Activated T-cell treated with anti-CD3 and anti-CD28 coated beads, Interleukin-2, amount 50 U/mL, for 72 hours (primary cell): ENCODE measurements at regions not wholly inside any gene's neighbourhood (a gene's known extent, or its start where the extent isn't known, plus 50 kb on each side); places are given as distances from the start of the nearest gene placed in this dataset.
"Not testable (repeated sequence)": the region's sequence is repeated elsewhere in the genome, so short reads cannot be mapped to it uniquely, and the experiment has no call there.

ENCODE experiments used
- ATAC-seq, 2 donors: fragments of 150-1000 bp; cut with Tn5 transposase; replicated peaks in 1 of 2; 2 replicates each; pipeline ENCODE4 v1.10.0; 2021; ENCODE audit warnings: moderate library complexity in 2 of 2, mild to moderate bottlenecking in 1 of 2
- DNase-seq, 2 donors: peaks; one replicate each; pipeline ENCODE4 v3.0.0; 2021 to 2022; ENCODE audit warnings: mixed read lengths in 1 of 2
- H3K27ac Mint-ChIP-seq: one replicate; pipeline ENCODE4 v1.8.0; 2022; ENCODE audit warnings: mild to moderate bottlenecking, moderate library complexity, mixed read lengths
- H3K27me3 Mint-ChIP-seq: one replicate; pipeline ENCODE4 v1.8.0; 2022; ENCODE audit warnings: low read depth, mixed read lengths
- H3K36me3 Mint-ChIP-seq, 2 donors: one replicate each; pipeline ENCODE4 v1.8.0; 2022; ENCODE audit warnings: mixed read lengths in 2 of 2, mild to moderate bottlenecking in 1 of 2; ENCODE audit not compliant: insufficient read depth in 2 of 2
- H3K4me1 Mint-ChIP-seq: one replicate; pipeline ENCODE4 v1.8.0; 2022; ENCODE audit warnings: low read depth, mixed read lengths
- H3K4me3 Mint-ChIP-seq, 2 donors: one replicate each; pipeline ENCODE4 v1.8.0; 2022; ENCODE audit warnings: mild to moderate bottlenecking in 2 of 2, mixed read lengths in 2 of 2, moderate library complexity in 2 of 2
- H3K9me3 Mint-ChIP-seq, 2 donors: one replicate each; pipeline ENCODE4 v1.8.0; 2022; ENCODE audit warnings: mixed read lengths in 2 of 2

- Mint-ChIP-seq H3K27me3 (peaks cover 9% of the 10 kb centered on the region), H3K27ac (no peak overlapping the region), H3K4me3 (no peak overlapping the region), H3K9me3 (no peaks in the 10 kb centered on the region), H3K36me3 (no peaks in the 10 kb centered on the region), H3K4me1 (no peaks in the 10 kb centered on the region)
- no peak for ATAC-seq
- DNase-seq = no peak
Measured at GRCh38 chr6:88426005-88426404, 259.9 kb upstream of the CNR1 start.

GRCh38 chr6:88422831-88423230 lies 256.7 kb upstream of the CNR1 start:
- H3K4me3 Mint-ChIP-seq = no peak overlapping the region
- ATAC-seq = no peak

GRCh38 chr6:88420967-88421488 lies 254.9 kb upstream of the CNR1 start:
- H3K4me1 Mint-ChIP-seq, ATAC-seq, H3K27ac Mint-ChIP-seq, H3K27me3 Mint-ChIP-seq, H3K9me3 Mint-ChIP-seq, DNase-seq, H3K4me3 Mint-ChIP-seq, H3K36me3 Mint-ChIP-seq: not testable (repeated sequence)

More at GRCh38 chr6:88422831-88423230, 256.7 kb upstream of the CNR1 start:
- no peaks in the 10 kb centered on the region for H3K36me3 Mint-ChIP-seq
- no peak for DNase-seq
- H3K27ac Mint-ChIP-seq = no peak overlapping the region
- H3K27me3 Mint-ChIP-seq = peaks cover 6% of the 10 kb centered on the region
- H3K4me1 Mint-ChIP-seq = no peaks in the 10 kb centered on the region
- peaks cover 0 to 2% of the 10 kb centered on the region in 2 donors for H3K9me3 Mint-ChIP-seq

GRCh38 chr6:88418921-88419810 lies 253.0 kb upstream of the CNR1 start:
- H3K9me3 Mint-ChIP-seq, H3K27me3 Mint-ChIP-seq, H3K4me3 Mint-ChIP-seq, ATAC-seq, H3K4me1 Mint-ChIP-seq, DNase-seq, H3K36me3 Mint-ChIP-seq, H3K27ac Mint-ChIP-seq: not testable (repeated sequence)

- H3K36me3 Mint-ChIP-seq, H3K27ac Mint-ChIP-seq, H3K9me3 Mint-ChIP-seq, H3K27me3 Mint-ChIP-seq, DNase-seq, ATAC-seq, H3K4me3 Mint-ChIP-seq, H3K4me1 Mint-ChIP-seq: not testable (repeated sequence)
Measured at GRCh38 chr6:88417361-88417760, 251.2 kb upstream of the CNR1 start.

- peaks cover 1 to 5% of the 10 kb centered on the region in 2 donors for H3K9me3 Mint-ChIP-seq
- H3K4me1 Mint-ChIP-seq = no peaks in the 10 kb centered on the region
- ATAC-seq = no peak
- peaks cover 7% of the 10 kb centered on the region for H3K27me3 Mint-ChIP-seq
- no peaks in the 10 kb centered on the region for H3K36me3 Mint-ChIP-seq
- no peak overlapping the region for H3K27ac Mint-ChIP-seq
- no peak overlapping the region for H3K4me3 Mint-ChIP-seq
- no peak for DNase-seq
Measured at GRCh38 chr6:88413459-88413858, 247.3 kb upstream of the CNR1 start.

GRCh38 chr6:88408355-88408754 lies 242.2 kb upstream of the CNR1 start:
- not testable (repeated sequence) for ATAC-seq, H3K9me3 Mint-ChIP-seq, H3K4me1 Mint-ChIP-seq, H3K36me3 Mint-ChIP-seq, H3K27me3 Mint-ChIP-seq, H3K4me3 Mint-ChIP-seq, H3K27ac Mint-ChIP-seq, DNase-seq

GRCh38 chr6:88406674-88407073 lies 240.5 kb upstream of the CNR1 start:
- DNase-seq, H3K9me3 Mint-ChIP-seq, H3K36me3 Mint-ChIP-seq, H3K4me1 Mint-ChIP-seq, ATAC-seq, H3K27me3 Mint-ChIP-seq, H3K4me3 Mint-ChIP-seq, H3K27ac Mint-ChIP-seq: not testable (repeated sequence)

GRCh38 chr6:88403486-88403885 lies 237.3 kb upstream of the CNR1 start:
- DNase-seq (no peak), ATAC-seq (no peak)
- H3K9me3 Mint-ChIP-seq = peaks cover 0 to 4% of the 10 kb centered on the region in 2 donors
- peaks cover 5% of the 10 kb centered on the region for H3K27me3 Mint-ChIP-seq
- no peak overlapping the region for H3K4me3 Mint-ChIP-seq
- no peaks in the 10 kb centered on the region for H3K36me3 Mint-ChIP-seq
- H3K4me1 Mint-ChIP-seq = no peaks in the 10 kb centered on the region
- H3K27ac Mint-ChIP-seq = no peak overlapping the region

- Mint-ChIP-seq H3K27ac (no peak overlapping the region), H3K4me1 (no peaks in the 10 kb centered on the region), H3K36me3 (no peaks in the 10 kb centered on the region), H3K9me3 (no peaks in the 10 kb centered on the region), H3K4me3 (no peak overlapping the region), H3K27me3 (peaks cover 5% of the 10 kb centered on the region)
- no peak for DNase-seq
- no peak for ATAC-seq
Measured at GRCh38 chr6:88402909-88403308, 236.8 kb upstream of the CNR1 start.

- not testable (repeated sequence) for H3K27ac Mint-ChIP-seq, H3K4me3 Mint-ChIP-seq, H3K4me1 Mint-ChIP-seq, H3K9me3 Mint-ChIP-seq, DNase-seq, H3K36me3 Mint-ChIP-seq, ATAC-seq, H3K27me3 Mint-ChIP-seq
Measured at GRCh38 chr6:88390998-88391397, 224.9 kb upstream of the CNR1 start.

- no peak overlapping the region for H3K4me3 Mint-ChIP-seq
- H3K4me1 Mint-ChIP-seq = no peaks in the 10 kb centered on the region
- DNase-seq = no peak
- peaks cover 6% of the 10 kb centered on the region for H3K27me3 Mint-ChIP-seq
- H3K36me3 Mint-ChIP-seq = no peaks in the 10 kb centered on the region
- ATAC-seq = no peak
- peaks cover 1 to 2% of the 10 kb centered on the region in 2 donors for H3K9me3 Mint-ChIP-seq
- H3K27ac Mint-ChIP-seq = no peak overlapping the region
Measured at GRCh38 chr6:88388589-88388988, 222.4 kb upstream of the CNR1 start.

GRCh38 chr6:88386167-88386566 lies 220.0 kb upstream of the CNR1 start:
- Mint-ChIP-seq H3K9me3 (no peaks in the 10 kb centered on the region), H3K27ac (no peak overlapping the region), H3K27me3 (peaks cover 6% of the 10 kb centered on the region), H3K36me3 (no peaks in the 10 kb centered on the region), H3K4me1 (no peaks in the 10 kb centered on the region), H3K4me3 (no peak overlapping the region)
- DNase-seq = no peak
- no peak for ATAC-seq

- ATAC-seq (no peak), DNase-seq (no peak)
- no peaks in the 10 kb centered on the region for H3K4me1 Mint-ChIP-seq
- H3K9me3 Mint-ChIP-seq = no peaks in the 10 kb centered on the region
- H3K36me3 Mint-ChIP-seq = no peaks in the 10 kb centered on the region
- H3K27me3 Mint-ChIP-seq = peaks cover 6% of the 10 kb centered on the region
- no peak overlapping the region for H3K27ac Mint-ChIP-seq
- H3K4me3 Mint-ChIP-seq = no peak overlapping the region
Measured at GRCh38 chr6:88383183-88383582, 217.0 kb upstream of the CNR1 start.
